Spleen (tissue), 11 donors: ENCODE measurements at regions not wholly inside any gene's neighbourhood (a gene's known extent, or its start where the extent isn't known, plus 50 kb on each side); places are given as distances from the start of the nearest gene placed in this dataset.

Experiments
- DNase-seq: peaks from one replicate; pipeline ENCODE4 v3.0.0-alpha.2; 2020
- H3K27ac ChIP-seq, 8 donors: fragments of 200-600 bp; sonication (generic) in 7 of 8; 1 replicate in 4 of 8; 2 replicates in 4 of 8; pipeline versions ENCODE4 v1.5.0 to v1.8.0; 2016 to 2021; ENCODE audit warnings: inconsistent platforms in 4 of 8, mild to moderate bottlenecking in 4 of 8, moderate library complexity in 1 of 8
- H3K27me3 ChIP-seq, 7 donors: fragments of 200-600 bp; sonication (generic) in 6 of 7; replicated peaks in 1 of 7; 1 replicate in 4 of 7; 2 replicates in 3 of 7; pipeline versions ENCODE4 v1.5.0 to v1.8.0; 2016 to 2021; ENCODE audit warnings: inconsistent platforms in 3 of 7, mild to moderate bottlenecking in 1 of 7
- H3K36me3 ChIP-seq, 6 donors: fragments of 200-600 bp; sonication (generic) in 5 of 6; 1 replicate in 4 of 6; 2 replicates in 2 of 6; pipeline versions ENCODE4 v1.5.0 to v1.8.0; 2016 to 2021; ENCODE audit warnings: inconsistent platforms in 2 of 6
- H3K4me1 ChIP-seq, 6 donors: fragments of 200-600 bp; sonication (generic) in 5 of 6; 1 replicate in 3 of 6; 2 replicates in 3 of 6; pipeline versions ENCODE4 v1.5.0 to v1.8.0; 2016 to 2021; ENCODE audit warnings: inconsistent platforms in 3 of 6
- H3K4me3 ChIP-seq, 8 donors: fragments of 200-600 bp; sonication (generic) in 7 of 8; 1 replicate in 4 of 8; 2 replicates in 4 of 8; pipeline versions ENCODE4 v1.5.0 to v1.8.0; 2016 to 2021; ENCODE audit warnings: inconsistent platforms in 4 of 8, mild to moderate bottlenecking in 4 of 8, moderate library complexity in 2 of 8
- H3K9me3 ChIP-seq, 8 donors: fragments of 200-600 bp; sonication (generic) in 7 of 8; 1 replicate in 4 of 8; 2 replicates in 4 of 8; pipeline versions ENCODE4 v1.5.0 to v1.8.0; 2016 to 2021; ENCODE audit warnings: inconsistent platforms in 4 of 8
- CTCF ChIP-seq, 11 experiments: fragments of 200-600 bp in 7 of 11; fragments of 450-650 bp in 4 of 11; sonication (generic) in 4 of 11; IDR thresholded peaks in 8 of 11; conservative IDR thresholded peaks in 3 of 11; 1 replicate in 7 of 11; 2 replicates in 4 of 11; pipeline versions ENCODE4 v1.4.0 to v1.8.0; 2016 to 2021; ENCODE audit warnings: antibody characterized with exemption in 11 of 11, inconsistent platforms in 4 of 11, mild to moderate bottlenecking in 1 of 11
- POLR2A ChIP-seq, 3 donors: fragments of 450-650 bp; IDR thresholded peaks; one replicate each; pipeline ENCODE4 v1.5.1; 2017; ENCODE audit warnings: antibody characterized with exemption in 3 of 3, mild to moderate bottlenecking in 1 of 3
- POLR2AphosphoS5 ChIP-seq, 3 donors: sonication (generic); formaldehyde crosslinking; IDR thresholded peaks; one replicate each; pipeline ENCODE4 v1.5.1; 2017; ENCODE audit warnings: antibody characterized with exemption in 3 of 3
- WGBS, 5 donors: extraction: QIAGEN DNeasy Blood & Tissue Kit in 3 of 5; methylation state at CpG; one replicate each; pipeline versions ENCODE4 v1.1.5 to v1.1.7; 2013 to 2018; 5-methylcytosine and 5-hydroxymethylcytosine counted together
- intact Hi-C: fragments of 100-400 bp; cut with DNase I; formaldehyde crosslinking; loops from one replicate; pipeline ENCODE4 v1.15.0; 2023; ENCODE audit warnings: low total_unique reads
- donor health status: healthy with polysubstance abuse.
- donor health status: DM: no; HTN: no; CAD: no; lungs with moderate emphysema.
- donor health status: DM: no; HTN: no; CAD: no.
- donor health status: Bipolar disorder and iron deficiency.
- donor health status: healthy.
- donor health status: DM: no; HTN: no; CAD: no.
- donor health status: DM: yes; HTN: yes; CAD: no.

GRCh38 chr2:196229013-196229412 is 57.6 kb upstream of the STK17B start:
- Histone ChIP-seq H3K27ac (peak overlapping the region in 4 of 8 donors; percentile 45 to 77 (median 65)), H3K4me1 (peaks cover 18 to 93% (median 43%) of the 10 kb centered on the region in 6 donors), H3K27me3 (no peaks in the 10 kb centered on the region), H3K36me3 (peaks cover 0 to 23% (median 0%) of the 10 kb centered on the region in 6 donors), H3K4me3 (no peak overlapping the region), H3K9me3 (no peaks in the 10 kb centered on the region)
- 47 to 60% (median 49%) methylated on average over 3 of the region's 3 CpGs for WGBS, 5 donors
- TF ChIP-seq POLR2AphosphoS5 (IDR thresholded peaks at IDR 0.05) (no peak), POLR2A (IDR thresholded peaks at IDR 0.05) (no peak), CTCF (IDR thresholded peaks at IDR 0.05 in 8 of 11, conservative IDR thresholded peaks at IDR 0.05 in 3 of 11) (no peak)
- intact Hi-C loops, result no loop called here
- no peak for DNase-seq

- no peak for TF ChIP-seq CTCF (IDR thresholded peaks at IDR 0.05 in 8 of 11, conservative IDR thresholded peaks at IDR 0.05 in 3 of 11)
- TF ChIP-seq POLR2AphosphoS5 (IDR thresholded peaks at IDR 0.05), result peak in 2 of 3 donors; percentile 50 to 63
- TF ChIP-seq POLR2A (IDR thresholded peaks at IDR 0.05), result no peak
- Histone ChIP-seq H3K27ac (peak overlapping the region in 7 of 8 donors; percentile 23 to 77 (median 45)), H3K4me1 (peaks cover 22 to 94% (median 55%) of the 10 kb centered on the region in 6 donors), H3K4me3 (no peak overlapping the region), H3K36me3 (peaks cover 0 to 13% (median 0%) of the 10 kb centered on the region in 6 donors), H3K9me3 (no peaks in the 10 kb centered on the region), H3K27me3 (no peaks in the 10 kb centered on the region)
- intact Hi-C loops, result no loop called here
- WGBS, 5 donors, result 87 to 91% (median 91%) methylated on average over 13 of the region's 13 CpGs
- DNase-seq, result no peak
Measured at GRCh38 chr2:196230061-196230854, 58.9 kb upstream of the STK17B start.

GRCh38 chr2:196233021-196233804 is 61.8 kb upstream of the STK17B start:
- peaks cover 0 to 6% (median 0%) of the 10 kb centered on the region in 6 donors for H3K36me3 ChIP-seq
- H3K27ac ChIP-seq, result peak overlapping the region; percentile 12 to 85 (median 76)
- H3K4me3 ChIP-seq, result peak overlapping the region in 1 of 8 donors; percentile 13
- H3K9me3 ChIP-seq, result no peaks in the 10 kb centered on the region
- WGBS, 5 donors, result 59 to 79% (median 74%) methylated on average over 5 of the region's 5 CpGs
- H3K27me3 ChIP-seq, result no peaks in the 10 kb centered on the region
- no peak for DNase-seq
- H3K4me1 ChIP-seq, result peaks cover 22 to 94% (median 53%) of the 10 kb centered on the region in 6 donors
- intact Hi-C loops, result no loop called here
- no peak for TF ChIP-seq CTCF (IDR thresholded peaks at IDR 0.05 in 8 of 11, conservative IDR thresholded peaks at IDR 0.05 in 3 of 11)
- TF ChIP-seq POLR2AphosphoS5 (IDR thresholded peaks at IDR 0.05), result peak in 1 of 3 donors; percentile 56
